ENCODE measurements at regions not wholly inside any gene's neighbourhood (a gene's known extent, or its start where the extent isn't known, plus 50 kb on each side); places are given as distances from the start of the nearest gene placed in this dataset.

GRCh38 chr13:90710164-90710759 is 637.2 kb upstream of the MIR17HG start (continued):
- TF ChIP-seq, protein P1, sequence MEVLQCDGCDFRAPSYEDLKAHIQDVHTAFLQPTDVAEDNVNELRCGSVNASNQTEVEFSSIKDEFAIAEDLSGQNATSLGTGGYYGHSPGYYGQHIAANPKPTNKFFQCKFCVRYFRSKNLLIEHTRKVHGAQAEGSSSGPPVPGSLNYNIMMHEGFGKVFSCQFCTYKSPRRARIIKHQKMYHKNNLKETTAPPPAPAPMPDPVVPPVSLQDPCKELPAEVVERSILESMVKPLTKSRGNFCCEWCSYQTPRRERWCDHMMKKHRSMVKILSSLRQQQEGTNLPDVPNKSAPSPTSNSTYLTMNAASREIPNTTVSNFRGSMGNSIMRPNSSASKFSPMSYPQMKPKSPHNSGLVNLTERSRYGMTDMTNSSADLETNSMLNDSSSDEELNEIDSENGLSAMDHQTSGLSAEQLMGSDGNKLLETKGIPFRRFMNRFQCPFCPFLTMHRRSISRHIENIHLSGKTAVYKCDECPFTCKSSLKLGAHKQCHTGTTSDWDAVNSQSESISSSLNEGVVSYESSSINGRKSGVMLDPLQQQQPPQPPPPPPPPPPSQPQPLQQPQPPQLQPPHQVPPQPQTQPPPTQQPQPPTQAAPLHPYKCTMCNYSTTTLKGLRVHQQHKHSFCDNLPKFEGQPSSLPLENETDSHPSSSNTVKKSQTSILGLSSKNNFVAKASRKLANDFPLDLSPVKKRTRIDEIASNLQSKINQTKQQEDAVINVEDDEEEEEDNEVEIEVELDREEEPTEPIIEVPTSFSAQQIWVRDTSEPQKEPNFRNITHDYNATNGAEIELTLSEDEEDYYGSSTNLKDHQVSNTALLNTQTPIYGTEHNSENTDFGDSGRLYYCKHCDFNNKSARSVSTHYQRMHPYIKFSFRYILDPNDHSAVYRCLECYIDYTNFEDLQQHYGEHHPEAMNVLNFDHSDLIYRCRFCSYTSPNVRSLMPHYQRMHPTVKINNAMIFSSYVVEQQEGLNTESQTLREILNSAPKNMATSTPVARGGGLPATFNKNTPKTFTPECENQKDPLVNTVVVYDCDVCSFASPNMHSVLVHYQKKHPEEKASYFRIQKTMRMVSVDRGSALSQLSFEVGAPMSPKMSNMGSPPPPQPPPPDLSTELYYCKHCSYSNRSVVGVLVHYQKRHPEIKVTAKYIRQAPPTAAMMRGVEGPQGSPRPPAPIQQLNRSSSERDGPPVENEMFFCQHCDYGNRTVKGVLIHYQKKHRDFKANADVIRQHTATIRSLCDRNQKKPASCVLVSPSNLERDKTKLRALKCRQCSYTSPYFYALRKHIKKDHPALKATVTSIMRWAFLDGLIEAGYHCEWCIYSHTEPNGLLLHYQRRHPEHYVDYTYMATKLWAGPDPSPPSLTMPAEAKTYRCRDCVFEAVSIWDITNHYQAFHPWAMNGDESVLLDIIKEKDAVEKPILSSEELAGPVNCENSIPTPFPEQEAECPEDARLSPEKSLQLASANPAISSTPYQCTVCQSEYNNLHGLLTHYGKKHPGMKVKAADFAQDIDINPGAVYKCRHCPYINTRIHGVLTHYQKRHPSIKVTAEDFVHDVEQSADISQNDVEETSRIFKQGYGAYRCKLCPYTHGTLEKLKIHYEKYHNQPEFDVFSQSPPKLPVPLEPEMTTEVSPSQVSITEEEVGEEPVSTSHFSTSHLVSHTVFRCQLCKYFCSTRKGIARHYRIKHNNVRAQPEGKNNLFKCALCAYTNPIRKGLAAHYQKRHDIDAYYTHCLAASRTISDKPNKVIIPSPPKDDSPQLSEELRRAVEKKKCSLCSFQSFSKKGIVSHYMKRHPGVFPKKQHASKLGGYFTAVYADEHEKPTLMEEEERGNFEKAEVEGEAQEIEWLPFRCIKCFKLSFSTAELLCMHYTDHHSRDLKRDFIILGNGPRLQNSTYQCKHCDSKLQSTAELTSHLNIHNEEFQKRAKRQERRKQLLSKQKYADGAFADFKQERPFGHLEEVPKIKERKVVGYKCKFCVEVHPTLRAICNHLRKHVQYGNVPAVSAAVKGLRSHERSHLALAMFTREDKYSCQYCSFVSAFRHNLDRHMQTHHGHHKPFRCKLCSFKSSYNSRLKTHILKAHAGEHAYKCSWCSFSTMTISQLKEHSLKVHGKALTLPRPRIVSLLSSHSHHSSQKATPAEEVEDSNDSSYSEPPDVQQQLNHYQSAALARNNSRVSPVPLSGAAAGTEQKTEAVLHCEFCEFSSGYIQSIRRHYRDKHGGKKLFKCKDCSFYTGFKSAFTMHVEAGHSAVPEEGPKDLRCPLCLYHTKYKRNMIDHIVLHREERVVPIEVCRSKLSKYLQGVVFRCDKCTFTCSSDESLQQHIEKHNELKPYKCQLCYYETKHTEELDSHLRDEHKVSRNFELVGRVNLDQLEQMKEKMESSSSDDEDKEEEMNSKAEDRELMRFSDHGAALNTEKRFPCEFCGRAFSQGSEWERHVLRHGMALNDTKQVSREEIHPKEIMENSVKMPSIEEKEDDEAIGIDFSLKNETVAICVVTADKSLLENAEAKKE (CRISPR knock-in tag; IDR thresholded peaks at IDR 0.05): no peak
- no peak for TF ChIP-seq CREB1 (CRISPR knock-in tag; IDR thresholded peaks at IDR 0.05; ENCODE audit: low read depth)
- TF ChIP-seq ETS1 (IDR thresholded peaks at IDR 0.05): no peak

DNA sequence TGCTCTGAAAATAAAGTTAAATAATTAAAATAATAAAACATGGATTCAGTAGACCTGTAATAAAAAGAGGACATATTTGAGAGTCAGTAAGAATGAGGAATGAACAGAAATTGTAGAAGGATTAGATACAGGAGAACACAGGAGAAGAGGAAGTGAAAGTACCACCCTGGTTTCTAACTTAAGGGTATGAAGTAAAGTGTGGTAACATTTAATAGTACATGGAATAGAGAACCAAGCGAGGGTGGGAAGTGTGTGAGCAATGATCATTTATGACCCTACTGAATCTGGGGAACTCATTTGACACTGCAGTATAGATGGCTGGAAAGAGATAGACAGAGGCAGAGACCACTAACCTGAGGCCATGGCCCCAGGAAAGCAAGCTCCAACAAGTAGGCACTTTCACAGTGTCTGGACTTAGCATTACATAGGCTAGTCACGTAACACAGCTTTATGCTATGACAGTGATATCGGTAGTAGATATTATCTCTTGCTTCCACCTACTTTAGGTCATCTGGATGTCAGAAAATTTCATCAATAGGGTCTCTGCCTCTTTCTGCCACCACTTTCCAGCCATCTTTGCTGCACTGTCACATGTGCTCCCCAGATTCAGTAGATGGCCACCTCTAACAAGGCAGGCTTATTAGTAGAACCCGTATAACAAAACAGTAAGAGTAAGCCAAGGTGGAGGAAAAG is 633.9 kb upstream of the MIR17HG start:
- peaks cover 11% of the 10 kb centered on the region; the same call in 1 of the 2 replicates for H3K4me1 ChIP-seq (ENCODE audit: insufficient read depth)
- H4K20me1 ChIP-seq (replicated peaks; ENCODE audit: insufficient read depth): no peaks in the 10 kb centered on the region
- H3K27me3 Mint-ChIP-seq (ENCODE audit: insufficient read depth, low read depth, poor library complexity): no peaks in the 10 kb centered on the region
- H3K4me3 Mint-ChIP-seq: no peak overlapping the region
- no peaks in the 10 kb centered on the region for H3F3A ChIP-seq (replicated peaks; ENCODE audit: low read depth)
- H2AFZ ChIP-seq: no peak overlapping the region
- H3K79me2 ChIP-seq (replicated peaks; ENCODE audit: insufficient read depth): no peaks in the 10 kb centered on the region
- H3K4me1 Mint-ChIP-seq: peaks cover 13% of the 10 kb centered on the region
- no peak for ATAC-seq
- no peaks in the 10 kb centered on the region for H3K9me2 ChIP-seq (ENCODE audit: insufficient read depth)
- no peak overlapping the region for H3K4me3 ChIP-seq
- no peaks in the 10 kb centered on the region for H3K36me3 ChIP-seq (ENCODE audit: insufficient read depth)
- DNase-seq (ENCODE audit: low spot score): no peak
- H3K27me3 ChIP-seq (ENCODE audit: insufficient read depth): no peaks in the 10 kb centered on the region
- TF ChIP-seq CREB1 (CRISPR knock-in tag; IDR thresholded peaks at IDR 0.05; ENCODE audit: low read depth): no peak
- H3K9me3 Mint-ChIP-seq: no peaks in the 10 kb centered on the region
- no peak overlapping the region for H3K4me2 ChIP-seq
- no peak overlapping the region for H3K27ac Mint-ChIP-seq
- no peak overlapping the region for H3K27ac ChIP-seq (ENCODE audit: low read depth)
- no peaks in the 10 kb centered on the region for H3K36me3 Mint-ChIP-seq (ENCODE audit: low read depth)

Measured in GM23338 (cell line).